GM12891 (cell line): ENCODE measurements at regions not wholly inside any gene's neighbourhood (a gene's known extent, or its start where the extent isn't known, plus 50 kb on each side); places are given as distances from the start of the nearest gene placed in this dataset.

Experiments used
- DNase-seq: peaks from one replicate; pipeline ENCODE4 v3.0.0; 2011; ENCODE audit warnings: low spot score; ENCODE audit not compliant: insufficient read length
- FAIRE-seq: peaks from 2 replicates; lab custom pipeline; 2011; peaks lifted over from hg19 to GRCh38; lab: Jason Lieb, UNC
- PAX5 ChIP-seq: IDR thresholded peaks from 2 replicates; pipeline ENCODE4 v1.6.1; 2011; ENCODE audit warnings: low read length, moderate library complexity, mild to moderate bottlenecking; ENCODE audit not compliant: insufficient read depth, severe bottlenecking
- POLR2A ChIP-seq: IDR thresholded peaks from 2 replicates; pipeline ENCODE4 v1.6.1; 2011; ENCODE audit warnings: low read depth, low read length, control low read depth
- POLR2AphosphoS5 ChIP-seq: IDR thresholded peaks from 2 replicates; pipeline ENCODE4 v1.6.1; 2011; ENCODE audit warnings: low read depth, low read length, control low read depth
- POU2F2 ChIP-seq: IDR thresholded peaks from 2 replicates; pipeline ENCODE4 v1.6.1; 2011; ENCODE audit warnings: low read depth, mild to moderate bottlenecking, control low read depth, low read length, moderate library complexity
- SPI1 ChIP-seq: IDR thresholded peaks from 2 replicates; pipeline ENCODE4 v1.6.1; 2011; ENCODE audit warnings: low read depth, low read length, control low read depth
- TAF1 ChIP-seq: IDR thresholded peaks from 2 replicates; pipeline ENCODE4 v1.6.1; 2011; ENCODE audit warnings: low read depth, low read length, control low read depth

GRCh38 chr21:38916214-38916964 is 110.7 kb downstream of the ETS2 start:
- FAIRE-seq = no peak
- TF ChIP-seq POLR2A (no peak), SPI1 (no peak), POU2F2 (no peak), POLR2AphosphoS5 (no peak), PAX5 (no peak), TAF1 (no peak)
- DNase-seq = no peak

GRCh38 chr21:38915546-38915945 is 109.8 kb downstream of the ETS2 start:
- FAIRE-seq = no peak
- no peak for DNase-seq
- TF ChIP-seq TAF1 (no peak), SPI1 (no peak), POU2F2 (no peak), PAX5 (no peak), POLR2AphosphoS5 (no peak)

- DNase-seq (no peak), FAIRE-seq (no peak)
- TF ChIP-seq PAX5 = no peak
- no peak for TF ChIP-seq SPI1
- no peak for TF ChIP-seq TAF1
- no peak for TF ChIP-seq POLR2A
- no peak for TF ChIP-seq POLR2AphosphoS5
- no peak for TF ChIP-seq POU2F2
Observed at GRCh38 chr21:38914528-38915293, 109.0 kb downstream of the ETS2 start.

- TF ChIP-seq POLR2A (no peak), POLR2AphosphoS5 (no peak), POU2F2 (no peak), PAX5 (no peak), SPI1 (no peak), TAF1 (no peak)
- FAIRE-seq (peak; percentile 63), DNase-seq (no peak)
Observed at GRCh38 chr21:38913893-38914527, 108.3 kb downstream of the ETS2 start.

- TF ChIP-seq TAF1 (no peak), POLR2AphosphoS5 (no peak), SPI1 (no peak), POU2F2 (no peak), PAX5 (no peak), POLR2A (no peak)
- DNase-seq (no peak), FAIRE-seq (peak; percentile 56)
Observed at GRCh38 chr21:38913120-38913892, 107.6 kb downstream of the ETS2 start.

GRCh38 chr21:38912789-38913119 is 107.0 kb downstream of the ETS2 start:
- FAIRE-seq = no peak
- DNase-seq = no peak
- TF ChIP-seq POU2F2 = no peak
- TF ChIP-seq SPI1 = no peak
- TF ChIP-seq POLR2A = no peak
- no peak for TF ChIP-seq POLR2AphosphoS5
- TF ChIP-seq TAF1 = no peak
- TF ChIP-seq PAX5 = no peak

GRCh38 chr21:38912102-38912629 is 106.4 kb downstream of the ETS2 start:
- DNase-seq (no peak), FAIRE-seq (no peak)
- TF ChIP-seq SPI1 = no peak
- no peak for TF ChIP-seq TAF1
- no peak for TF ChIP-seq POU2F2
- no peak for TF ChIP-seq POLR2A
- TF ChIP-seq PAX5 = no peak
- no peak for TF ChIP-seq POLR2AphosphoS5

GRCh38 chr21:38911484-38912101 is 105.9 kb downstream of the ETS2 start:
- DNase-seq (no peak), FAIRE-seq (no peak)
- TF ChIP-seq POU2F2 = no peak
- no peak for TF ChIP-seq SPI1
- no peak for TF ChIP-seq PAX5
- no peak for TF ChIP-seq POLR2AphosphoS5
- TF ChIP-seq TAF1 = no peak
- TF ChIP-seq POLR2A = no peak

- FAIRE-seq = no peak
Observed at GRCh38 chr21:38910390-38911067, 104.8 kb downstream of the ETS2 start.

More at GRCh38 chr21:38910390-38911067, 104.8 kb downstream of the ETS2 start:
- TF ChIP-seq POLR2AphosphoS5 (no peak), POLR2A (no peak), TAF1 (no peak), SPI1 (no peak), PAX5 (no peak), POU2F2 (no peak)
- DNase-seq = no peak
